A549 (cell line): ENCODE measurements at regions not wholly inside any gene's neighbourhood (a gene's known extent, or its start where the extent isn't known, plus 50 kb on each side); places are given as distances from the start of the nearest gene placed in this dataset.

Experiments
- ATAC-seq, 2 experiments: fragments of 200-7000 bp in 1 of 2; fragments of >200 bp in 1 of 2; cut with Nextera tagmentation in 1 of 2; cut with Tn5 transposase in 1 of 2; 3 replicates each; pipeline versions ENCODE4 v1.8.0 to v1.9.1; 2018 to 2020; ENCODE audit warnings: mild to moderate bottlenecking in 1 of 2, moderate library complexity in 1 of 2
- CTCF ChIA-PET: fragments of 300-600 bp; sonication (Branson Sonifier 250); formaldehyde crosslinking; extraction: SDS; loops from one replicate; lab custom pipeline; 2021; ENCODE audit warnings: antibody characterized with exemption, inconsistent platforms; lab: Yijun Ruan, JAX
- POLR2A ChIA-PET: fragments of 350-600 bp; formaldehyde crosslinking; extraction: SDS; loops from one replicate; lab custom pipeline; 2021; ENCODE audit warnings: antibody characterized with exemption, inconsistent platforms; lab: Yijun Ruan, JAX
- DNase-seq, 2 experiments: peaks; one replicate each; pipeline versions ENCODE4 v3.0.0 to v3.0.0-alpha.2; 2011 to 2016; ENCODE audit warnings: low read depth in 1 of 2, low spot score in 1 of 2
- FAIRE-seq: peaks from 2 replicates; lab custom pipeline; 2011; peaks lifted over from hg19 to GRCh38; lab: Jason Lieb, UNC
- H3K27ac ChIP-seq, 2 experiments: fragments of >200 bp; sonication (Bioruptor Twin); formaldehyde crosslinking; 3 replicates each; pipeline ENCODE4 v1.5.1; 2016 to 2017
- H3K4me1 ChIP-seq: fragments of >200 bp; sonication (Bioruptor Twin); formaldehyde crosslinking; 3 replicates; pipeline ENCODE4 v1.6.1; 2016
- H3K4me2 ChIP-seq: fragments of >200 bp; sonication (Bioruptor Twin); formaldehyde crosslinking; 3 replicates; pipeline ENCODE4 v1.6.1; 2016
- H3K4me3 ChIP-seq: fragments of >200 bp; sonication (Bioruptor Twin); formaldehyde crosslinking; 3 replicates; pipeline ENCODE4 v1.5.1; 2016
- H3K9me3 ChIP-seq: fragments of >200 bp; sonication (Bioruptor Twin); formaldehyde crosslinking; 3 replicates; pipeline ENCODE4 v1.6.1; 2016
- CBX8 ChIP-seq: fragments of 200-600 bp; sonication (generic); IDR thresholded peaks from 2 replicates; pipeline ENCODE4 v1.6.1; 2016
- CEBPB ChIP-seq, 2 experiments: fragments of >200 bp in 1 of 2; sonication (Bioruptor Twin) in 1 of 2; formaldehyde crosslinking in 1 of 2; IDR thresholded peaks; 2 replicates each; pipeline ENCODE4 v1.6.1; 2012 to 2016
- ESRRA ChIP-seq: fragments of 150-350 bp; IDR thresholded peaks from 2 replicates; pipeline ENCODE4 v1.6.1; 2014; ENCODE audit warnings: mild to moderate bottlenecking, low read length, borderline replicate concordance
- FOSL2 ChIP-seq, 2 experiments: fragments of 450-650 bp in 1 of 2; fragments of >200 bp in 1 of 2; sonication (Bioruptor Twin) in 1 of 2; formaldehyde crosslinking; IDR thresholded peaks; 2 replicates each; pipeline versions ENCODE4 v1.5.0 to v1.6.1; 2016 to 2020; ENCODE audit warnings: mild to moderate bottlenecking in 1 of 2, moderate library complexity in 1 of 2
- HEYL ChIP-seq: fragments of 250-450 bp; sonication (Bioruptor Pico); IDR thresholded peaks from 2 replicates; pipeline ENCODE4 v1.8.0; 2021; ENCODE audit warnings: mild to moderate bottlenecking, moderate library complexity
- HMGXB4 ChIP-seq: fragments of 250-450 bp; sonication (Bioruptor Pico); IDR thresholded peaks from 2 replicates; pipeline ENCODE4 v1.5.0; 2021; ENCODE audit warnings: mild to moderate bottlenecking, moderate library complexity, borderline replicate concordance
- JUNB ChIP-seq: fragments of >200 bp; sonication (Bioruptor Twin); formaldehyde crosslinking; IDR thresholded peaks from 2 replicates; pipeline ENCODE4 v1.6.1; 2016
- MAFK ChIP-seq: fragments of 450-650 bp; IDR thresholded peaks from 2 replicates; pipeline ENCODE4 v1.6.1; 2014; ENCODE audit not compliant: partially characterized antibody
- MAZ ChIP-seq: fragments of 150-350 bp; IDR thresholded peaks from 2 replicates; pipeline ENCODE4 v1.6.1; 2014; ENCODE audit warnings: antibody characterized with exemption, low read depth, low read length, borderline replicate concordance
- NPAS2 ChIP-seq: fragments of 250-450 bp; sonication (Bioruptor Pico); IDR thresholded peaks from 2 replicates; pipeline ENCODE4 v1.8.0; 2022; ENCODE audit warnings: mild to moderate bottlenecking, moderate library complexity, borderline replicate concordance
- NR3C1 ChIP-seq: fragments of >200 bp; sonication (Bioruptor Twin); formaldehyde crosslinking; IDR thresholded peaks from 3 replicates; pipeline ENCODE4 v1.6.1; 2017
- PBX3 ChIP-seq: IDR thresholded peaks from 2 replicates; pipeline ENCODE4 v1.6.1; 2012
- RAD21 ChIP-seq, 2 experiments: fragments of >200 bp in 1 of 2; sonication (Bioruptor Twin) in 1 of 2; formaldehyde crosslinking in 1 of 2; IDR thresholded peaks in 1 of 2; conservative IDR thresholded peaks in 1 of 2; 2 replicates in 1 of 2; 3 replicates in 1 of 2; pipeline ENCODE4 v1.6.1; 2012 to 2018; ENCODE audit warnings: inconsistent platforms in 1 of 2
- RARB ChIP-seq: fragments of 250-450 bp; sonication (Bioruptor Pico); IDR thresholded peaks from 2 replicates; pipeline ENCODE4 v1.8.0; 2021; ENCODE audit warnings: mild to moderate bottlenecking, moderate library complexity
- RCOR1 ChIP-seq: fragments of 150-350 bp; IDR thresholded peaks from 2 replicates; pipeline ENCODE4 v1.6.1; 2014; ENCODE audit warnings: antibody characterized with exemption, low read length, low read depth
- SMC3 ChIP-seq: fragments of >200 bp; sonication (Bioruptor Twin); formaldehyde crosslinking; IDR thresholded peaks from 3 replicates; pipeline ENCODE4 v1.6.1; 2018; ENCODE audit warnings: inconsistent platforms
- TP53 ChIP-seq: fragments of 250-450 bp; sonication (Bioruptor Pico); IDR thresholded peaks from 2 replicates; pipeline ENCODE4 v1.5.0; 2021; ENCODE audit warnings: mild to moderate bottlenecking, moderate library complexity
- ZNF302 ChIP-seq: fragments of 250-450 bp; sonication (Bioruptor Pico); IDR thresholded peaks from 2 replicates; pipeline ENCODE4 v1.9.0; 2021; ENCODE audit warnings: inconsistent platforms, mild to moderate bottlenecking, moderate library complexity
- ZSCAN20 ChIP-seq: fragments of 250-450 bp; sonication (Bioruptor Pico); IDR thresholded peaks from 2 replicates; pipeline ENCODE4 v1.8.0; 2022; ENCODE audit warnings: mild to moderate bottlenecking, moderate library complexity
- WGBS: methylation state at CpG from one replicate; pipeline ENCODE4 v1.1.6; 2017; ENCODE audit errors: missing lambda C conversion rate; 5-methylcytosine and 5-hydroxymethylcytosine counted together
- TF ChIP-seq, protein P1 (sequence below): fragments of 450-650 bp; IDR thresholded peaks from 2 replicates; pipeline ENCODE4 v1.6.1; 2014; ENCODE audit warnings: antibody characterized with exemption
- TF ChIP-seq, protein P2 (sequence below): fragments of >200 bp; sonication (Bioruptor Twin); formaldehyde crosslinking; IDR thresholded peaks from 2 replicates; pipeline ENCODE4 v1.6.1; 2016
- TF ChIP-seq, protein P3 (sequence below): fragments of 250-450 bp; sonication (Bioruptor Pico); IDR thresholded peaks from 2 replicates; pipeline ENCODE4 v1.5.0; 2020; ENCODE audit warnings: low read depth, mild to moderate bottlenecking, moderate library complexity

- no peak for TF ChIP-seq NPAS2 (CRISPR knock-in tag)
- TF ChIP-seq, protein P1, sequence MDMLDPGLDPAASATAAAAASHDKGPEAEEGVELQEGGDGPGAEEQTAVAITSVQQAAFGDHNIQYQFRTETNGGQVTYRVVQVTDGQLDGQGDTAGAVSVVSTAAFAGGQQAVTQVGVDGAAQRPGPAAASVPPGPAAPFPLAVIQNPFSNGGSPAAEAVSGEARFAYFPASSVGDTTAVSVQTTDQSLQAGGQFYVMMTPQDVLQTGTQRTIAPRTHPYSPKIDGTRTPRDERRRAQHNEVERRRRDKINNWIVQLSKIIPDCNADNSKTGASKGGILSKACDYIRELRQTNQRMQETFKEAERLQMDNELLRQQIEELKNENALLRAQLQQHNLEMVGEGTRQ: no peak
- TF ChIP-seq, protein P2, sequence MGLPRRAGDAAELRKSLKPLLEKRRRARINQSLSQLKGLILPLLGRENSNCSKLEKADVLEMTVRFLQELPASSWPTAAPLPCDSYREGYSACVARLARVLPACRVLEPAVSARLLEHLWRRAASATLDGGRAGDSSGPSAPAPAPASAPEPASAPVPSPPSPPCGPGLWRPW: no peak
- TF ChIP-seq, all 56 proteins: peak for 0
Measured at GRCh38 chr15:85947021-85947420, 132.7 kb upstream of the AGBL1 start (continued).

DNA sequence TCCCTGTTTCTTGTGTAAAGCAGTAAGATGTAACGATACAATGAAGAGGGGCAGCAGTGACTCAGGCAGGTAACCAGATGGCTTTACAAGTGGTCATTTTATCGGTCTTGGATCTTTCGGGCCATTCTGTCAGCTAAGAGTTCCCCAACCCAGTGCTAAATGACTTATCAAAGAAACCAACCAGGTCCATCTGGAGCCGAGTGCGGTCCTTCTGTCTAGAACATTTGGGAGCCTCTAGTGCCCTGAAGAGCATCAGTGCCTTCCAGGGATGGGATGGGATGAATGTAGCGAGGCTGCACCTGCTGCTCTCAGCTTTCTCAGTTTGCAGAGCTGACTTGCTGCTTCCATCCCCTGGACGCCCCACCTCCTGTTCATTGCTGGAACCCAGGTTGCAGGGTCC, 131.7 kb upstream of the AGBL1 start:
- Histone ChIP-seq H3K4me1 (no peaks in the 10 kb centered on the region), H3K27ac (no peak overlapping the region), H3K4me3 (no peak overlapping the region)
- 6% methylated on average over 7 of the region's 7 CpGs for WGBS
- POLR2A ChIA-PET: no interaction called here
- FAIRE-seq (no peak), DNase-seq (no peak)
- TF ChIP-seq ZSCAN20 (CRISPR knock-in tag): no peak
- no peak for TF ChIP-seq HEYL (CRISPR knock-in tag)
- TF ChIP-seq CBX8: no peak
- no peak for TF ChIP-seq ZNF302
- TF ChIP-seq MAZ: no peak
- no peak for TF ChIP-seq RAD21 (conservative IDR thresholded peaks at IDR 0.05 in 1 of 2, IDR thresholded peaks at IDR 0.05 in 1 of 2)
- TF ChIP-seq JUNB: no peak
- TF ChIP-seq RARB: no peak
- no peak for TF ChIP-seq ESRRA
- TF ChIP-seq, all 56 proteins: peak for 0
- Histone ChIP-seq H3K9me3 (no peaks in the 10 kb centered on the region), H3K4me2 (no peak overlapping the region)
- ATAC-seq: no peak
- CTCF ChIA-PET: no interaction called here

DNA sequence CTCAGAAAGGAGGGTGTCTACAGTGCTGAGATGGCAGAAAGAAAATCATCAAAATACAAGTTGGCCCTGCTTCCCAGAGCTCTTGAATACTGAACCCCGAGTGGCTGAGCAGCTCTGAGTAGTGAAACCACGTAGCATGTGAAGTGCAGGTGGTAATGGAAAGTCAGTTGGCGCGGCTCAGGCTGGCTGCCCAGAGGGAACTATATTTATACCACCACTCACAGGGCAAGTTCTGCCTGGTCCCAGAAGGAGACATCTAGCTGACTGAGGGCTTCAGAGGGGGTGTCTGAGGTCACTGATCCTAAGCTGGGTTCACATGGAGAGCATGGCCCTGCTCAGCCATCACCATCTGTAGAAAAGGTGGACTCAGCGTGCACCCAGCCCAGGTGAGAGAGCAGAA, 129.6 kb upstream of the AGBL1 start:
- TF ChIP-seq, protein P3, sequence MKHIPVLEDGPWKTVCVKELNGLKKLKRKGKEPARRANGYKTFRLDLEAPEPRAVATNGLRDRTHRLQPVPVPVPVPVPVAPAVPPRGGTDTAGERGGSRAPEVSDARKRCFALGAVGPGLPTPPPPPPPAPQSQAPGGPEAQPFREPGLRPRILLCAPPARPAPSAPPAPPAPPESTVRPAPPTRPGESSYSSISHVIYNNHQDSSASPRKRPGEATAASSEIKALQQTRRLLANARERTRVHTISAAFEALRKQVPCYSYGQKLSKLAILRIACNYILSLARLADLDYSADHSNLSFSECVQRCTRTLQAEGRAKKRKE (CRISPR knock-in tag): no peak
- TF ChIP-seq CEBPB (IDR thresholded peaks at IDR 0.05) (no peak), PBX3 (no peak), HMGXB4 (CRISPR knock-in tag) (no peak), NR3C1 (no peak), ZSCAN20 (CRISPR knock-in tag) (no peak), MAFK (no peak), TP53 (CRISPR knock-in tag) (no peak), SMC3 (no peak), FOSL2 (IDR thresholded peaks at IDR 0.05) (no peak), FOSL2 (CRISPR knock-in tag; IDR thresholded peaks at IDR 0.05) (no peak), CBX8 (no peak), RCOR1 (no peak)
- TF ChIP-seq, protein P1: no peak
- TF ChIP-seq, protein P2: no peak
- ATAC-seq: no peak
- ChIA-PET POLR2A (no interaction called here), CTCF (no interaction called here)
- DNase-seq: no peak
- Histone ChIP-seq H3K4me3 (no peak overlapping the region), H3K27ac (no peak overlapping the region), H3K4me2 (no peak overlapping the region), H3K9me3 (no peaks in the 10 kb centered on the region), H3K4me1 (no peaks in the 10 kb centered on the region)
- WGBS: 33% methylated on average over 5 of the region's 5 CpGs
- no peak for FAIRE-seq
